ENCODE measurements at regions not wholly inside any gene's neighbourhood (a gene's known extent, or its start where the extent isn't known, plus 50 kb on each side); places are given as distances from the start of the nearest gene placed in this dataset.

DNA sequence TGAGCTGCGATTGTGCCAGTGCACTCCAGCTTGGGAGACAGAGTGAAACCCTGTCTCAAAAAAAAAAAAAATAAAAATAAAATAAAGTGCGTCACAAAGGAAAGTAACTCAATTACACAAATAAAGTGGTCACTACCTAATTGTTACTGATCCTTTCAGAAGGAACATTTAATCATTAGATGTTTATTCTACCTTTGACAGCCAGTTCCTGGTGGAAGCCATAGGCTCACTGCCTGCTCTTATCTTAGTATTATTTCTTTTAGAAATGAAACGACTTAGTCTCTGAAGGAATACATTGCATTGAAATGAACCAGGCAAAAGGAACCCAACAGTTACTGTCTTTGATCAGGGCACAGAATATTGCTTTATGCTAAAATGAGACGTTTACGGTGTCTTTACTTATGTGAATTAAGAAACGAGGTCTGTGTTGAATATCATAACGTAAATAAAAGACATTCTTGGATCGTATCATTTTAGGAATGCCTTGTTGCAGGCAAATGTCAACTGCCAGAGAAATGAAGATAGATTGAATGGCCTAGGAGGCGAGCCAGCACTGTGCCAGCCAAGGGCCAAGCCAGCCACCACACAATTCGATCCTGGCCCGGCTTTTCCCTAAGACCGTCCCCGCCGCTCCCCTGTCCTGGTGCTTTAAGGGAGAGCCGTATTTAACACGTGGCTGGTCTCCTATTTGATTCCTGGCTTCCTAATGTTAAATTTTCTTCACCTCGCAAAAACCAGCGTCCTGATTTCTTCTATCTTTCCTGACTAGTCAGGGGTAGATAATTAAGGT, 136.7 kb upstream of the GMDS start:
- TF ChIP-seq CTCF (IDR thresholded peaks at IDR 0.05) (no peak), POLR2AphosphoS5 (IDR thresholded peaks at IDR 0.05) (no peak)

DNA sequence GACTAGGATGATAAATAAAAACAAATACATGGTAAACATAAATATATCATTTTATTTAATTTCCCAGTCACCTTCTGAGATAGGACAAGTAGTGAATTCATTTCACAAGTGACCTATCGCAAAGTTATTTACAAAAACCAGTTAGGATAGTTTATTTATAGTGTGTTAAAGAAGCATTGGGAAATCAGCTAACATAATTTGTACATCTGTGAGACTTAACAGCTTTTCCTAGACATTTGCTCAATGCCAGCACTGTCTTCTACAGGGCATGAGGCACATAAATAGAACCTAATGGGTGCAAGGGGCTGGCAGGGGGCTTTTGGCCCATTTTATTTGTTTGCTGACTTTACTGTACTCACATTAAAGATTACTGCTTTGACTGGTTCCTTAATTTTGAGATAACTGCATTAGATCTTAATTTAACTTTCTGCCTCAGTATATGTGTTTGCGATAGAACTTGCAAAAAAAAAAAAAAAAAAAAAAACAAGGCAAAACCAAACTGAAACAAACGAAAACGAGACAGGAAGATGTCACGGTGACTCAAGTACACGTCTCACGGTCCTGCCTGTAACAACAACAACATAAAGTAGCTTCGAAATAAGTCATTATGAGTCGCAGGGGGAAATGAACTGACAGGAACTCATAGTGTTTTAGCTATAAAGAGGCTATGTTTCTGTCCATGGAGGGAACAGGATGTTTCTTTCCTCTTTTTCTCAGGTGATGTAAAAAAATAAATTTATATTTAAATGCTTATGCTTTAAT, 133.7 kb upstream of the GMDS start:
- no peak for DNase-seq
- no peak overlapping the region for H3K27ac ChIP-seq
- H3K9me3 ChIP-seq: no peaks in the 10 kb centered on the region
- no peaks in the 10 kb centered on the region for H3K4me1 ChIP-seq
- H3K36me3 ChIP-seq: no peaks in the 10 kb centered on the region
- no peaks in the 10 kb centered on the region for H3K27me3 ChIP-seq
- H3K4me3 ChIP-seq: no peak overlapping the region
- TF ChIP-seq POLR2A (IDR thresholded peaks at IDR 0.05) (no peak), EP300 (IDR thresholded peaks at IDR 0.05) (no peak), CTCF (IDR thresholded peaks at IDR 0.05) (no peak), POLR2AphosphoS5 (IDR thresholded peaks at IDR 0.05) (no peak)
- 73% methylated on average over 9 of the region's 9 CpGs for WGBS, 2 donors
- no peak for ATAC-seq (ENCODE audit: low FRiP score in 2 of 2)

More for the DNA sequence above, 136.7 kb upstream of the GMDS start:
- no peaks in the 10 kb centered on the region for H3K36me3 ChIP-seq
- WGBS, 2 donors: 61 to 66% methylated on average over 18 of the region's 18 CpGs
- peak overlapping the region in 1 of 4 donors; percentile 5 for H3K27ac ChIP-seq
- peak in 1 of 2 donors; percentile 53 for ATAC-seq (ENCODE audit: low FRiP score in 2 of 2)
- DNase-seq: no peak
- H3K4me3 ChIP-seq: peak overlapping the region in 1 of 4 donors; percentile 5
- no peaks in the 10 kb centered on the region for H3K9me3 ChIP-seq
- H3K27me3 ChIP-seq: no peaks in the 10 kb centered on the region
- no peaks in the 10 kb centered on the region for H3K4me1 ChIP-seq

GRCh38 chr6:2378046-2378657, 132.7 kb upstream of the GMDS start:
- no peaks in the 10 kb centered on the region for H3K36me3 ChIP-seq
- no peaks in the 10 kb centered on the region for H3K9me3 ChIP-seq
- DNase-seq (no peak), ATAC-seq (ENCODE audit: low FRiP score in 2 of 2) (no peak)
- no peak overlapping the region for H3K4me3 ChIP-seq
- H3K27ac ChIP-seq: no peak overlapping the region
- TF ChIP-seq CTCF (IDR thresholded peaks at IDR 0.05) (no peak), EP300 (IDR thresholded peaks at IDR 0.05) (no peak), POLR2A (IDR thresholded peaks at IDR 0.05) (no peak), POLR2AphosphoS5 (IDR thresholded peaks at IDR 0.05) (no peak)
- no peaks in the 10 kb centered on the region for H3K4me1 ChIP-seq
- 60 to 70% methylated on average over 2 of the region's 2 CpGs for WGBS, 2 donors
- H3K27me3 ChIP-seq: no peaks in the 10 kb centered on the region

DNA sequence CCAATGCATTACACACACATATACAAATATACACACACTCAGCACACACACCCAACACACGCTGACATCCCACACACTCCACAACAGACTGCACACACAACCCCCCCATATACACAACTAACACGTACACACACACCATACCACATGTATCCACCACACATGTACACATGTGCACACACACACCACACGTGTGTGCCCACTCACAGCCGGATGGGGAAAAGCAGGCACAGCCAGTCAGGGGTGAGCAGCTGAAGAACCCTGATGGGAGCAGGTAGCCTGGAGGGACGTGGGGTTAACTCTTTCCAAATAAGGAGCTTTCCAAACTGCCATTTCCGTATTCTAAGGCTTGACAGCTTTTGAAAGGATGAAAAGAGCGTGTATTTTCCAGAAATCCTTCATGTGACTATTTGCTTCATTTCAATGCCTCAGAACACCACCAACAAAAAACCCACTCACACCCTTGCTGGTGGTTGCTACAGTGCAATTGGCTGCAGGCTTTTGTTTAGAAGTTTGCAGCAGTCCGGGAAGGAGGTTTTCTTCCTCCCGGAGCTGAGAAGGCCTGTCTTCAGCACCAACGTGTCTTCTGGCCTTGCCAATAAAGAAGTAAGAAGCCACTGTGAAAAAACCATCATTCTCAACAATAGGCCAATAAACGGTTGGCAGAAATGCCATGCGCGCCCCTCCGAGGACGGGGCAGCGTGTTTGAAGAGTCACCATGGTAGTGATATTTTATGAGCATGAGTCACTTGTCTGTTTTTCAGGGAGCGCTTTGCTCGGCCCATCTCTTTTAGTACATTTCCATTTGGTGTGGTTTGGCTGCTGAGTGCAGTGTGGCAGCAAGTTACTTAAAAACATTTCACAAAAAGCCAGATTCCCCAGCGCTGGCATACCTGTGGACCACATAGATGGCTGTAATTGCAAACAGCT, 131.3 kb upstream of the GMDS start:
- Histone ChIP-seq H3K36me3 (no peaks in the 10 kb centered on the region), H3K9me3 (no peaks in the 10 kb centered on the region), H3K27me3 (no peaks in the 10 kb centered on the region), H3K27ac (no peak overlapping the region), H3K4me1 (no peaks in the 10 kb centered on the region), H3K4me3 (no peak overlapping the region)
- 89 to 90% methylated on average over 18 to 19 of the region's 19 CpGs for WGBS, 2 donors
- TF ChIP-seq POLR2AphosphoS5 (IDR thresholded peaks at IDR 0.05): no peak
- TF ChIP-seq EP300 (IDR thresholded peaks at IDR 0.05): no peak
- no peak for TF ChIP-seq CTCF (IDR thresholded peaks at IDR 0.05)
- no peak for TF ChIP-seq POLR2A (IDR thresholded peaks at IDR 0.05)
- DNase-seq (no peak), ATAC-seq (ENCODE audit: low FRiP score in 2 of 2) (no peak)
